ENCODE measurements at regions not wholly inside any gene's neighbourhood (a gene's known extent, or its start where the extent isn't known, plus 50 kb on each side); places are given as distances from the start of the nearest gene placed in this dataset.
"Not testable (repeated sequence)": the region's sequence is repeated elsewhere in the genome, so short reads cannot be mapped to it uniquely, and the experiment has no call there.

DNA sequence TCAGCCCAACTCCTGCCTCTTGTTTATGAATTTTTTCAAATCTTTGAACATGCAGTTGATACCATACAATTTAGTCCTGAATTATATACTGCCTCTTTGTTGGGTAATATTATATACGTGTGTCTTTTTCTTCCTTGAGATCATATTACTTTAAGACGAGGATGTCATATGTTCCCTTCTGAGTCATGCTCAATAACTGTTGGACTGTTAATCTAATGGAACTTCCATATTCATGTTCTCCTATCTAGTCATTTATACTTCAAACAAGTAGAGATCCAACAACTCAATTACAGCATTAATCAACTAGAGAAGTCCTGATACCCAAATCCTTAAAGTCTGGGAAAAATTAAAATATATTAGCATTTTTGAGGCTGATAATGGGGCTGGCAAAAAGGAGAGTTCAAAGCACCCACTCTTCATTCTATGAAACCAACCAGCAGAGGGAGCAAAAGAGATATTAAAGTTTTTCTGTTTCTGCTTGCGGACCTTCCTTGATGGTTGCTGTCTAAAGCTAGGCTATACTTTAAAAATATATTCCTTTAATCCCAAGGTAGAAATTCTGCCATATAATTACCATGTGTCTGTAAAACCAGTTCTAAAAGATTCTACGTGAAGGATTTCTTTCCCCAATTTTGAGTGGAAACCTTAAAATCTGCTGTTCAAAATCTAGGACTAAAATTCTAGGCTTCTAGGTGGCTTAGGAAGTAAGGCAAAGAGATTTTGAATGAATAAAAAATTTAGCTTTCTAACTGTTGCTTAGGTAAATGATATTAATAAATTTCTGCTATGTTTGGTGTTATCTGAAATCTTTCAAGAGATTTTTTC lies 498.9 kb downstream of the BCKDHB start:
- peak; percentile 17 for DNase-seq

DNA sequence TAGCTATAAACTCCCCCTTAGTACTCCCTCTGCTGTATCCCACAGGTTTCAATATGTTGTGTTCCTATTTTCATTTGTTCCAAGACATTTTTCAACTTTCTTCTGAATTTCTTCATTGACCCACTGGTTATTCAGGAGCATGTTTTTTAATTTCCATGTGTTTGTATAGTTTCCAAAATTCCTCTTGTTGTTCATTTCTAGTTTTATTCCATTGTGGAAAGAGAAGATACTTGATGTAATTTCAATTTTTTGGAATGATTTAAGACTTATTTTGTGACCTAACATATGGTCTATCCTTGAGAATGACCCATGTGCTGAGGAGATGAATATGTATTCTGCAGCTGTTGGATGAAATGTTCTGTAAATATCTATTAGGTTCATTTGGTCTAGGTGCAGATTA lies 497.2 kb downstream of the BCKDHB start:
- DNase-seq, result no peak

DNA sequence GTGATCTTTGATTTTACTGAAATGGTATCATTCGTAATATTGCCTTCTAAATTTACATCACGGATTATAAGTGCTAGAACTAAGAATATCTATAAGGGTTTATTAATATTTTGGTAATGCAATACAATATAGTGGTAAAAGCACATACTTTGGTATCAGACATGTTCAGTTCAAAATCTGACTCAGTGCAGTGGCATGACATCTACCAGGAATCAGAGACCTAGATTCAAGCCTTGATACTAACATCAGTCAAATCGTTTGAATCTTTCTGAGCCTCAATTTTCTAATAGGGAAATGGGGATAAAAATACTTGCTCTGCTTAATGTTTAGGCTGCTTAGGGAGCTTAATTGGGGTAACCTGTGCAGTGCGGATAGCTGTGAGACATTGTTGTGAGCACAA lies 488.0 kb downstream of the BCKDHB start:
- DNase-seq, result no peak

DNA sequence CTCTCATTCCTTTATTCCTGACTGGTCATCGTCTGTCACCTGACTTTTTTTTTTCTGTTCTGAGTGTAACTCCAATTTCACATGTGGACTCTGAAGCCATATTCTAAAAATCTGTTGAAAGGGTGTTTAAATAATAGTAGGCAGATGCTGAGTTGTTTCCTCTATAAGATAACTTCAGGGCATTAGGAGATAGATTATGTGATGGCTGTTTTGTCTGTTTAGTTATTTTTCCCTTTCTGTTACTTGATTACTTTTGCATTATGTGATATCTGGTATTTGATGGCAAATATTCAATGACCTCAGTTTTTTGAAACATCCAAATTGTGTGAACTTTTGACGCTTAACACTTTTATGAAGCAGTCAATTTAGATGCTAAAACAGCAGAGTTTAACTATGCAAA lies 486.0 kb downstream of the BCKDHB start:
- no peak for DNase-seq

DNA sequence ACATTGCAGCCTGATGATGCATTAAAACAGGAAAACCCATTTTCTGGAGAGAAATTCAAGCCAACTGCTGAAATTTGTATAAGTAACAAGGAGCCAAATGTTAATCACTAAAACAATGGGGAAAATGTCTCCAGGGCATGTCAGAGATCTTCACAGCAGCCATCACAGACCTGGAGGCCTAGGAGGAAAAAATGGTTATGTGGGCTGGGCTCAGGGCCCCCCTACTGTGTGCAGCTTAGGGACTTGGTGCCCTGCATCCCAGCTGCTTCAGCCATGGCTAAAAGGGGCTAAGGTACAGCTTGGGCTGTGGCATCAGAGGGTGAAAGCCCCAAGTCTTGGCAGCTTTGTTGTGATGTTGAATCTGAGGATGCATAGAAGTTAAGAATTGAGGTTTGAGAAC lies 479.8 kb downstream of the BCKDHB start:
- DNase-seq, result no peak

DNA sequence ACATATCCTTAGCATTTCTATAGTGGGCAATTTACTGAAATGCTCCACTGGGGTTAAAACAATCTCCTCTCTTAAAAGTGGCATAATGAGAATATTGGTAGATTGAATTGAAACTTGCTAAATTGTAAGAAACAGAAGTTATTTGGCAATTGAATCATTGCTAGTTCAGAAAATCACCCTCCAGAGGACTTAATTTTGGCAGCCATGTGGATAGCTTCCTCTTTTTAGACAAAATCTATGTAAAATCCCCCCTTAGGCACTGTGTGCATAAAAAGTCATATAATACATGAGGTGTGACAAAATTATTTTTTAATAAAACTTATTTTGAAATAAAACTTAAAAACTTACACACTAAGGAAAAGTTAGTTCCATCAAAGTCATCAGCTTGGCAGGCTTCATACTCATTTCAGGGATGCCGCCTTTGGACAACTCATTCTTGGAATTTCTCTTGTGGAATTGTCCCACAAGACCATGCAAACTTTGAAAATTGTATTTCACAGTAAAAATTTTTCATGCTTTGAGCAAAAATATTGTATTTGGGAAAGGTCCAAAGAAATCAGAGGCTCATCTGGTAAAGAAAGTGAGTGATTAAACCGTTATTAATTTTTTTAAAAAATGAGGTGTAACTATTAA lies 473.0 kb downstream of the BCKDHB start:
- no peak for DNase-seq

DNA sequence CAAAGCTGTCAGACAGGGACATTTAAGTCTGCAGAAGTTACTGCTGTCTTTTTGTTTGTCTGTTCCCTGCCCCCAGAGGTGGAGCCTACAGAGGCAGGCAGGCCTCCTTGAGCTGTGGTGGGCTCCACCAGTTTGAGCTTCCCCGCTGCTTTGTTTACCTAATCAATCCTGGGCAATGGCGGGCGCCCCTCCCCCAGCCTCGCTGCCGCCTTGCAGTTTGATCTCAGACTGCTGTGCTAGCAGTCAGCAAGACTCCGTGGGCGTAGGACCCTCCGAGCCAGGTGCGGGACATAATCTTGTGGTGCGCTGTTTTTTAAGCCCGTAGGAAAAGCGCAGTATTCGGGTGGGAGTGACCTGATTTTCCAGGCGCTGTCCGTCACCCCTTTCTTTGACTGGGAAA lies 466.8 kb downstream of the BCKDHB start:
- DNase-seq, result not testable (repeated sequence)

DNA sequence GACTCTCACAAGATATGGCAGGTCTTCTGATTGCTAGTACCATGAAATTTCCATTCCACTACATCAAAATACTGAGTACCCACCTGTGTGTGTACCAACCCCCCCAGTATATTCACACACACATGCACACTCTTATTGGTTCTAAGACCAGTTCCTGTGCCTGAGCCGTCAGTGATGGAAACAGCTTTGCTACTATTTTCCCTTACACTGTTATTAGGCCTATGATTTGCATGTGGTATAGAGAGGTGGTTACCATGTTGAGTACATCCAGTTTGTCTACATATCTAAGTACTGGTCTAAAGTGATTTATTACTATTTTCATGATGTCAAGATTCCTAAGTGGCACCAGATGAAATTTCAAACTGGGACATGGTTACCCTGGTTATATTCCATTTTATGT lies 459.9 kb downstream of the BCKDHB start:
- DNase-seq, result no peak

DNA sequence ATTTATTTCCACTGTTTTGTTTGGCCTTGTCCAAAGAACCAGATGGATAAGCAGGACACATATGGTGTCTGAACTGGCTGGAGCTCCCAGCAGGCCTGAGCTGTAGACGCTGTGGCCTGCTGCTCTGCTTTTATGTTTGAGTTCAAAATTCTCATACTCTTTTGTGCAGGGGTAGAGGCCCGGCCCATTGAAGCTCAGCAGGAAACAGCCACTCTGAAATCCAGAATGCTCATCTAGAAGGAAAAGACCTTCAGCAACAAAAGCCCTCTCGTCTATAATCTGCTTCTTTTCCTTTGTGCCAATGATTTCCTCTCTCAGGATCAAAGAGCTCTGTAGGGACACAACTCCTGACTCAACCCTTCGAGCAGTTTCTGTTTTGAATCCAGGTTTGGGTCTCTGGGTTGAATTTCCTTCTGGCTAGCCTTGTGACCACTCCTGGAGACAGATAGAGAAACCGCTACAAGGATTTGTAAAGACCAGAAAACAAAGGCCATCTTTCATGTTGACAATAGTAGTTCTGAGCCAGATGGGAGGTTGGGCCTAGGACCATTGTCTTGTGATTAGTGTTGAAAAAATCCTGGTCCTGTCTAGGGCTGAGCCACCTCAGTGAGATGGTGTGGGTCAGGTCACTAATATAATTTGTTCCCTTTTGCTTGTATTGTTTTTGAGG lies 446.7 kb downstream of the BCKDHB start:
- peak; percentile 39 for DNase-seq

DNA sequence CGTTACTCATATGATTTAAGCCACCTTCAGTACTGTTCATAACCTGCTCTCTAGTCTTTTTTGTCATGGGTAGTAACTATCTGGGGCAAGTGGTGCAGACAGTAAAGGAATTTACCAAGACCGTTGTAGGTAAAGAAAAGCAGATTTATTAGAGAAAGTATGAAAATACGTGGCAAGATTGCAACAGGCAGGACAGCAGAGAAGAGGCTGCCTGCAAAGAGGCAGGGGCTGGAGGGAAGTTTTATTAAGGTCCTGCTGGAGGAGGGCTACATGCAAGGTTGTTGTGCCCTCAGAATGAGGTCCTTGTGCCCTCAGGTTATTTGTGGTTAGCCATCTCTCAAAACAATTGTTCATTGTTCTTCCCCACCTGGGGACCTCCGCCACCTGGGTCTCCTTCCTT lies 444.3 kb downstream of the BCKDHB start:
- no peak for DNase-seq

DNA sequence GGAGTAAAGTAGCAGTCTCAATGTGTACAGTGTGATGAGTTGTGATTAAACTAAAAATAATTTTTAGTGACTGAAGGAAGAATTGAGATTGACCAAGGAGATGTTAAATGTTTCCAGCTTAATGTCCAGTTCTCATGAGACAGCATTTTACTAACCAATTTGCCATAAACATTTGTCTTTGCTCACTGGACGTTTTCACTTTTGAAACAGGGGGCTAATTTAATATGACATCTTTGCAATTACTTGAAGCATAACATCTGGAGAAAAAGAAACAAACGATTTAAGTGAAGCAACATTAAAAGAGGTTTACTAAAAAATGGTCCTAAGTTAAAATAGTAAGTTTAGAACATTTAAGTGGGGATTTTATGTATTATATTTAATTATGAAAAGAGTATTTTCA lies 443.8 kb downstream of the BCKDHB start:
- no peak for DNase-seq

DNA sequence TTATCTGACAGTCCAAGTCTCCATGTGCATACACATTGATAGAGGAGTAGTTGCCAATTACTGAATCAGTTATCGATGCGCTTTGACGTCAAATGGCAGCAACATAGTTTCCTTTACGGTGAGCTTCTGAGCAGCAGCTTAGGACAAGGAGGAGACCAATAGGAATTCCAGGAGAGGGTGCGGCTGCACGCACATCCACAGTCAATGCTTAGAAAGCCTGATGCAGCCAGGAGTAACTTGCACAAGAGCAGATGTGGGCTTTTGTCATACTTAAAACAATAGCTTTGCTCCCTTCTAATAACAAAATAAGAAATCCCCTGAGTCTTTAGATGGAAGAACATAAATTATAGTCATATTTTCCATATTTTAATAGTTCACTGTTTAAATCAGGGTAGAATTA lies 442.1 kb downstream of the BCKDHB start:
- DNase-seq, result no peak

DNA sequence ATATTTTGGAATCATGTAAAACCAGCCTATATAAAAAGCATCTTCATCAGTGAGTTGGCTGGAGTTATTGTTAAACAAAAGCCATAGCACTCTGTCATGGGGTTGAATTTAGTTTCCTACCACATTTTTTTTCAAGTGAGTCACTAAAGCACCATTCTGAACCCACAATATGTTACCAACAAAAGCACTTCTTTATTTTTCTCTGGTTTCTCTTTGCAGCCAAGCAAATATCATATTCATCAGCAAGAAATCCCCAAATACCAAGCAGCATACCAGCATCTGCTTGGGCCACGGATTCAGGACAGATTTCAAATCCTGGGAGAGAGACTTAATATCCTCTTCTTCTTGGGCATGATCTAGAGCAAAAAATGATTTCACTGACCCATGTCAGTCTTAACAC lies 441.4 kb downstream of the BCKDHB start:
- DNase-seq, result no peak

DNA sequence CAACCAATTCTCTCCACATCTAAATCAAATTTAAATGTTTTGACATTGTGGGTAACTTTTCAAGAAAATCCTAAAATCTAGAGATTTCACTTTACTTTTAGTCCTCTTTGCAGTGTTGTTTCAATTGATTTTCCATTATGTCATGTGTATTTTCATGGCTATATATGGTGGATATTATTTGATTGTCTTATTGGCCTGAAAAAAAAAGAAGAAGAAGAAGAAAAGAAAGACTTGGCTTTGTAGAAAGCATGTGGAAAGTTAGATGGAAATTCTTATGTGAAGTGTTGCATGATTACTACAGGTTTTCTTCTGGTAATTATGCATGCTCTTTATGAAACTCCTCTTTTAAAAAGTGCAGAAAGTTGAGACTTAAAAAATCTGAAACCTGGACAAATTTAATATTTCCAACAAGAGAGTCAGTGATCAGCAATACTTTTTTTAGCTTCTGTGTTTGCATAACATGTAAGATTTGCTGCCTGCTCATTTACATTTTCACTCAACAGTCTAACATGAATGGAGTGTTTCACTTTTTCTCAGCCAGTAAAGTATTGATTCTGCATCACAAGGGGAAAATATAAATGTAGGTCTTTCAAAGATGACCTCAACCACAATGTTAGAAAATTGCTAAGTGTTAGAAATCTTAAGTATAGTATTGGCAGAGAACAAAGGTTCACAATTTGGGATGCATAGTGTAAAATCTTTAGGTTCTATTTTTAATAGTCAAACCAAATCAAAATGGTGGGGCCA lies 438.7 kb downstream of the BCKDHB start:
- DNase-seq, result no peak

DNA sequence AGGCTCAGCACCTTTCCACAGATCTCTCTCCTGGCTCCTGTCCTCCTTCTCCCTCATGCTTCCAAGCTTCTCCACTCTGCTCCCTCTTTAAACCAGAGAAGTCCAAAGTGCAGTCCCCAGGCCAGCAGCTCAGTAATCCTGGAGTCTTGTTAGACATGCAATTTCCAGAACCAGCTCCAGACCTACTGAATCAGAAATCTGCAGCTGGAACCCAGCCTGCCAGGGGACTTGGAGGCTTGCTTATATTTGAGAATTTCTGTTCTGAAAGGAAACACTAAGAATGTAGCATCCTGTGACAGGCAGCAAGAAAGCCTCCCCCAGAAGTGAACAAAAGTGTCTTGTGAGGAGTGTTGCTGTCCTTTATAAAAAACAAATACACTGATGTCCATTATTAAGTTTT lies 438.1 kb downstream of the BCKDHB start:
- DNase-seq, result no peak

DNA sequence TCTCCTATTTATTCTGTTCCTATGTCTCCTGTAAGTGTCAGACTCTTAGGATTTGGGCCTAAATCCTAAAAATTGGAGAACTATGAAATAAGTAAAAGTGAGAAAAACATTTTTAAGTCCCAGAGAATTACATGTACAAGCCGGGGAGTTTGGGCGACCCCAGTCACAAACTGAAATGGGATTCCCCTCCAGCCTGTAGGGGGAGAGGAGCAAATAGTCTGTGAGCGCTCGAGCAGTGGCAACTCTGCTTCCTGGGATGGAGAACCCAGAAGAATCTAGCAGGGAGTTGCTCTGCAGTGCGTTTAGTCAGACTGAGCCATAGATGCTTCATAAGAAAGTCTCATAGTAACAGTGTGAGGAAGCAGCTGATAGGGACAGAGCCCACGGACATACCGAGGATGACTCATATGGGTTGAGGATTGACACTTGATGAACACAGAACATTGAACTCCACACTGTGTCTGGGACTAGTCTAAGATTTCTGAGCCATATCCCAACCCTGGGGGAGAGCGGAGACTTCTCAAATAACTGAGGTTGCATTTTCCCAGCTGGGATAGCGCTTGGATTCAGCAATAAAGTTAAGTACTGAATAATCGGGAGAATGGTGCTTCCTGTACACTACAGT lies 437.2 kb downstream of the BCKDHB start:
- no peak for DNase-seq

DNA sequence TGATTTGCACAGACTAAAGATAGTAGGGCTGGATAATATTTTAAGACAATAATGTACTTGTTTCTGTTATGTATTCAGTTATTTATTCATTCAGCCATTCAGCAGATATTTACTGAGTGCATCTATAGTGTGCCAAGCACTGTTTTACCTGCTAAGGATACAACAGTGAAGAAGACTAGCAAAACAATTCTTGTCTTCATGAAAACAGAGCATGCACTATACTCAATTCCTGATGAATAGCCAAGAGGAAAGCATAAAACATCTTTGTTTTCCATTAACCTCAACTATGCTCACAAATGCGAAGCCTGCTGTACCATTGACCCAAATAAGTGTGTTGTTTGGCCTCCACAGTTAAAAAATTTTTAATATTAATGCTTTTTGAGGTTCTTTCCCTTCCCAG lies 436.7 kb downstream of the BCKDHB start:
- DNase-seq, result no peak

DNA sequence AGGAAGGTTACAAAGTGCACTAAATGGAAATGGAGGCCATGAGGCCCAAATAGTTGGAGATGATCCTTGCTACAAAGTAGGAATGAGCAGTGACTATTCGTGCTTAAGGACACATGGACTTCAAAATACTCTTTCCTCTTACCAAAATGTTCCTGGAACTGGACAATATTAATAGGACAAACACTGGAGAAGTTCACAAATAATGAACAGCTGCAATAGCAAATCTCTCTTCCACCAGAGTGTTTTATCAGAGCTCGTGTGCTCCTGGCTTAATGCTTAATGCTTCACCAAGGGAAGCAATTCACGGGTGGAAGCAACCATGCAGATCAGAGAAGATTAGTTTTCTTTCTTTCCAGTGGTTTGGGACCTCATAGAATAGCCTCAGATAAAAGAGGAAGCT lies 435.4 kb downstream of the BCKDHB start:
- no peak for DNase-seq

DNA sequence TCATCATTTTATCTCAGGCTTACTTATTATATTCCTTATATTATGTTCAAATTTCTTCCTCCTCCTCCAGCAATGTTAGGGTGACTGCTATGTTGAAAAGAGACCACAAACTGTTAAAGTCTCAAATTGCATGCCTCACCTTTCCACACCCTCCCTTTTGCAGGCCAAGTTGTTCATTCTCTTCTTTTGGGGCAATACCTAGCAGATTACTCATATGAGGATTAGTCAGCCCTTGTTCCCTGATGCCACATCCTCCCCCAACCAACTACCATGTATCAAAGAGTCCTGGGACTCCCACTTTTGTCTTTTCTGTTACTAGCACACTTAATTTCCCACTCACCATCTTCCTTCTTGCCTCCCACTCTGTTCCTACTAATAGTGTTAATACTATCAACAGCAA lies 434.7 kb downstream of the BCKDHB start:
- no peak for DNase-seq

DNA sequence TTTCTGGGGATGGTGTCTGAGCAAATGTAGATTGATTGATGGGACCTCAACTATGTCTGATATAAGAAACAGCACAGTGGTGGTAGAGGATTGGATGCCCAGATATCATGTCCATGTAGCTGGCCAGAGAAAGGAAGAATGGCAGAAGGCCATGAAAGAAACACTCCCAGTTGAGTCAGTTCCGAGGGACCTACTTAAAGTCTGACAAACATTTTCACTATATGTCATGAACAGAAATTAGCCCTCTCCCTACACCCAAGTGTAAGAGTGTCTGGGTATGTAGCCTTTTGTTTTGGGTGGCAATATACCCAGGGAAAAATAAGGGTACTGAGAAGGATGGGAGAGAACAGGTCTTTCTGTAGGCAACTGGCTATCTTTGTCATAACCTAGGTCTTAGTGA lies 434.2 kb downstream of the BCKDHB start:
- no peak for DNase-seq

DNA sequence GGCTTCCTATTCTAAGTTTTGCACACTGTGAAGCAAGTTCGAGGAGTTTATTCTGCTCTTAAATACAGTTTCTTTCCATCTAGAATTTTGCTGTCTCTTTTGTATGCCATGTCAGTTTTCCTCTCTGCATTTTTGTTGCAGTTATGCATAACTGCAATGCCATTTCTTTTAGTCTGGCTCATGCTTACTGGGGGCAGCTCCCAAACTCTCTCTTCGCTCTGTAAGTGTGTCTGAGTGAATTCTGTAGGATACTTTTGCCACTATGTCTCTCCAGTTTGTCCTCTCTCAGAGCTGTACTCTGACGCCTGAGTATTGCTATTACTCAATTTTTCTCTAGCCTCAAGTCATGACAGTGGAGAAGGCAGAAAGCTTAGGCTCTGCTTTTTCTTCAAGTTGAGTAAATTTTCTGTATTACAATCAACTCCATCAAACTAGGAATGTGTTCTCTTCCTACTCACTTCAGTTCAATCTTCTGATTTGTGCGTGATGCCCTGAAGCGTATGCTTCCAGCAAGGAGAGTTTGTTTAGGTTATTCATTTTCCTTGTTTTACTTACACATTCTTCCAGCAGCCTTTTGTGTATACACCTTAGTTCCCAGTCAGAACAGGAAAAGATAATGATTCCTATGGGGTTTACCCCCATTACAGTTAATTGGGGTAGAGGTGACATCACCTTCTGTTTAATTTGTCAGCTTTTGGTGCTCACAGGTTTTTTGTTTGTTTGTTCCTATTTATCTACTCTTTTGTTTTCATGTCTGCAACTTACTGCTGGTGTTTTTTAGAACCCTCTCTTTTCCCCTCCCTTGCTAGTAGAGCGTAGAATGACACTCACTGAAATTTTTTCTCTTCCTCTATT lies 430.9 kb downstream of the BCKDHB start:
- DNase-seq, result no peak
